B cell (primary cell): ENCODE measurements at regions not wholly inside any gene's neighbourhood (a gene's known extent, or its start where the extent isn't known, plus 50 kb on each side); places are given as distances from the start of the nearest gene placed in this dataset.

Experiments used
- ATAC-seq: fragments of 200-7000 bp; cut with Tn5 transposase; one replicate; pipeline ENCODE4 v1.10.0; 2021; ENCODE audit warnings: low read depth, mild to moderate bottlenecking, moderate number of reproducible peaks, moderate library complexity
- CTCF ChIA-PET: fragments of 350-600 bp; sonication (Branson Sonifier 250); formaldehyde crosslinking; loops from one replicate; lab custom pipeline; 2021; ENCODE audit warnings: antibody characterized with exemption, inconsistent platforms; lab: Charles Lee
- POLR2A ChIA-PET: fragments of 350-600 bp; sonication (Branson Sonifier 250); formaldehyde crosslinking; loops from one replicate; lab custom pipeline; 2021; ENCODE audit warnings: antibody characterized with exemption; lab: Charles Lee
- DNase-seq: peaks from one replicate; pipeline ENCODE4 v3.0.0; 2013
- H2AFZ ChIP-seq: 2 replicates; pipeline ENCODE4 v1.6.1; 2012; ENCODE audit warnings: mild to moderate bottlenecking, low read depth, low read length; ENCODE audit not compliant: insufficient read depth, poor library complexity, severe bottlenecking
- H3K27ac ChIP-seq, 2 donors: 1 replicate in 1 of 2; 2 replicates in 1 of 2; pipeline ENCODE4 v1.5.1; 2012 to 2013; ENCODE audit warnings: low read length in 2 of 2, mild to moderate bottlenecking in 2 of 2, moderate library complexity in 1 of 2
- H3K27me3 ChIP-seq, 4 experiments: fragments of 200-600 bp in 1 of 4; sonication (generic) in 1 of 4; replicated peaks in 1 of 4; 1 replicate in 2 of 4; 2 replicates in 2 of 4; pipeline versions ENCODE4 v1.6.1 to v1.7.0; 2013 to 2016; ENCODE audit warnings: low read length in 3 of 4, mild to moderate bottlenecking in 2 of 4, mixed read lengths in 1 of 4, moderate library complexity in 1 of 4; ENCODE audit not compliant: insufficient read depth in 4 of 4, control insufficient read depth in 3 of 4; ENCODE audit errors: control extremely low read depth in 1 of 4
- H3K36me3 ChIP-seq, 2 experiments: replicated peaks in 1 of 2; 1 replicate in 1 of 2; 2 replicates in 1 of 2; pipeline versions ENCODE4 v1.6.1 to v1.7.1; 2013; ENCODE audit warnings: low read length in 1 of 2; ENCODE audit not compliant: insufficient read depth in 2 of 2, control insufficient read depth in 1 of 2; ENCODE audit errors: control extremely low read depth in 1 of 2, extremely low read depth in 1 of 2
- H3K4me1 ChIP-seq, 2 donors: fragments of 200-600 bp in 1 of 2; sonication (generic) in 1 of 2; 1 replicate in 1 of 2; 2 replicates in 1 of 2; pipeline versions ENCODE4 v1.5.1 to v1.6.1; 2013 to 2017; ENCODE audit warnings: low read length in 2 of 2; ENCODE audit not compliant: control insufficient read depth in 2 of 2, insufficient read depth in 2 of 2
- H3K4me2 ChIP-seq: replicated peaks from 2 replicates; pipeline ENCODE3; 2012; ENCODE audit warnings: mild to moderate bottlenecking, low read depth, low read length; ENCODE audit not compliant: poor library complexity, severe bottlenecking
- H3K4me3 ChIP-seq, 5 experiments: fragments of 200-600 bp in 1 of 5; sonication (generic) in 1 of 5; 1 replicate in 3 of 5; 2 replicates in 2 of 5; pipeline versions ENCODE4 v1.5.1 to v1.7.0; 2011 to 2016; ENCODE audit warnings: low read length in 4 of 5, mild to moderate bottlenecking in 4 of 5, low read depth in 2 of 5, control low read depth in 1 of 5, moderate library complexity in 1 of 5; ENCODE audit not compliant: insufficient read depth in 1 of 5; ENCODE audit errors: control extremely low read depth in 1 of 5, extremely low read depth in 1 of 5
- H3K79me2 ChIP-seq: fragments of 200-600 bp; sonication (generic); one replicate; pipeline ENCODE4 v1.6.0; 2016; ENCODE audit warnings: low read length; ENCODE audit not compliant: control insufficient read depth, insufficient read depth
- H3K9ac ChIP-seq: fragments of 200-600 bp; sonication (generic); 2 replicates; pipeline ENCODE4 v1.6.1; 2017; ENCODE audit warnings: mild to moderate bottlenecking, low read length, moderate library complexity
- H3K9me3 ChIP-seq, 3 donors: one replicate each; pipeline versions ENCODE4 v1.6.1 to v1.7.1; 2013; ENCODE audit warnings: low read length in 2 of 3; ENCODE audit not compliant: control insufficient read depth in 2 of 3, insufficient read depth in 1 of 3; ENCODE audit errors: control extremely low read depth in 1 of 3
- H4K20me1 ChIP-seq: 2 replicates; pipeline ENCODE4 v1.6.0; 2012; ENCODE audit warnings: mild to moderate bottlenecking, low read length; ENCODE audit not compliant: insufficient read depth, control insufficient read depth, poor library complexity, severe bottlenecking
- H3K27ac Mint-ChIP-seq: one replicate; pipeline ENCODE4 v1.8.0; 2021; ENCODE audit warnings: mixed read lengths
- H3K27me3 Mint-ChIP-seq: one replicate; pipeline ENCODE4 v1.8.0; 2021; ENCODE audit warnings: mixed read lengths
- H3K4me1 Mint-ChIP-seq: one replicate; pipeline ENCODE4 v1.8.0; 2021; ENCODE audit warnings: mixed read lengths
- H3K4me3 Mint-ChIP-seq: one replicate; pipeline ENCODE4 v1.8.0; 2021; ENCODE audit warnings: mixed read lengths
- H3K9me3 Mint-ChIP-seq: one replicate; pipeline ENCODE4 v1.8.0; 2022; ENCODE audit warnings: mixed read lengths; ENCODE audit not compliant: insufficient read depth
- CTCF ChIP-seq: fragments of 200-600 bp; IDR thresholded peaks from one replicate; pipeline ENCODE4 v1.8.0; 2022; ENCODE audit warnings: antibody characterized with exemption, mild to moderate bottlenecking
- EZH2 ChIP-seq: IDR thresholded peaks from 2 replicates; pipeline ENCODE4 v1.6.1; 2012; ENCODE audit warnings: borderline replicate concordance, low read depth, mild to moderate bottlenecking, moderate library complexity, low read length; ENCODE audit not compliant: insufficient read depth, poor library complexity, severe bottlenecking
- WGBS: methylation state at CpG from one replicate; pipeline ENCODE4 v1.1.5; 2013; ENCODE audit warnings: missing lambda C conversion rate; ENCODE audit not compliant: insufficient coverage; 5-methylcytosine and 5-hydroxymethylcytosine counted together
- intact Hi-C: fragments of 100-400 bp; cut with micrococcal nuclease; formaldehyde crosslinking; loops from one replicate; pipeline ENCODE4 v1.10.0; 2022

- Histone ChIP-seq H3K4me1 (no peaks in the 10 kb centered on the region), H2AFZ (no peak overlapping the region), H4K20me1 (no peaks in the 10 kb centered on the region), H3K4me3 (no peak overlapping the region), H3K9me3 (no peaks in the 10 kb centered on the region), H3K79me2 (no peaks in the 10 kb centered on the region), H3K27ac (no peak overlapping the region), H3K36me3 (no peaks in the 10 kb centered on the region), H3K9ac (no peak overlapping the region), H3K27me3 (no peaks in the 10 kb centered on the region), H3K4me2 (no peak overlapping the region)
- CTCF ChIA-PET = no interaction called here
- no peaks in the 10 kb centered on the region for H3K27me3 Mint-ChIP-seq
- intact Hi-C loops = no loop called here
- WGBS = 95% methylated on average over 2 of the region's 5 CpGs
- H3K4me3 Mint-ChIP-seq = no peak overlapping the region
- no peaks in the 10 kb centered on the region for H3K4me1 Mint-ChIP-seq
- ATAC-seq = no peak
- POLR2A ChIA-PET = no interaction called here
- TF ChIP-seq EZH2 (no peak), CTCF (no peak)
- no peak for DNase-seq
- H3K9me3 Mint-ChIP-seq = no peaks in the 10 kb centered on the region
- H3K27ac Mint-ChIP-seq = no peak overlapping the region
These were observed 89.2 kb downstream of the FAT3 start for GRCh38 chr11:92313784-92314183.

DNA sequence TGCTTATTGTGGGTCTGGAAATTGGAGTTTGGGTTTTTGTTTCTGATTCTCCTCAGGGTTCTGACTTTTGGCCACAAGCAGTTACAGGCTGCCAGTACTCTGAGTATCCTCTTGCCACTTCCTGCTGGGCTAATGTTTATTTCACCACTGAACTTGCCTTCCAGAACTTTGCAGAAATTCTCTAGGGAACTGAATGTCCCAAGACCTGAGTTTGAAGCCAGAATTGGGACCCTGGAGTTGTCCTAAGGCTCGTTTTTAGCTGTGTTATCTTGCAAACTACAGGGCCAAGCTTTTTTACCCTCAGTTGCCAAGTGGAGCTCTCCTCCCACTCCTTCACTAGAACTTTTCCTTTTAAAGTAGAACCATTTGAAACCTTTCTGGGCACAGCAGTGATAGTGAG, 89.9 kb downstream of the FAT3 start:
- Histone ChIP-seq H3K27me3 (no peaks in the 10 kb centered on the region), H3K36me3 (no peaks in the 10 kb centered on the region), H4K20me1 (no peaks in the 10 kb centered on the region), H3K9ac (no peak overlapping the region), H3K4me1 (no peaks in the 10 kb centered on the region), H3K27ac (no peak overlapping the region), H3K9me3 (no peaks in the 10 kb centered on the region), H2AFZ (no peak overlapping the region), H3K79me2 (no peaks in the 10 kb centered on the region), H3K4me2 (no peak overlapping the region), H3K4me3 (no peak overlapping the region)
- WGBS = 40% methylated on average over 1 of the region's 1 CpG
- no peak for ATAC-seq
- ChIA-PET CTCF (no interaction called here), POLR2A (no interaction called here)
- Mint-ChIP-seq H3K27me3 (no peaks in the 10 kb centered on the region), H3K27ac (no peak overlapping the region), H3K4me1 (no peaks in the 10 kb centered on the region), H3K4me3 (no peak overlapping the region), H3K9me3 (no peaks in the 10 kb centered on the region)
- no peak for TF ChIP-seq CTCF
- intact Hi-C loops = no loop called here
- no peak for DNase-seq
